ENCODE measurements at regions not wholly inside any gene's neighbourhood (a gene's known extent, or its start where the extent isn't known, plus 50 kb on each side); places are given as distances from the start of the nearest gene placed in this dataset.

GRCh38 chr3:101938262-101938847 is 89.0 kb downstream of the NFKBIZ start:
- Histone ChIP-seq H3F3A (ENCODE audit: insufficient read depth, low read length) (peaks cover 15% of the 10 kb centered on the region), H3K36me3 (replicated peaks; ENCODE audit: insufficient read depth, low read length) (no peaks in the 10 kb centered on the region), H2AFZ (ENCODE audit: low read length) (no peak overlapping the region), H3K27me3 (replicated peaks; ENCODE audit: insufficient read depth, low read length) (peaks cover 18% of the 10 kb centered on the region), H3K4me2 (ENCODE audit: low read depth, low read length) (peak overlapping the region; percentile 15), H3K27ac (ENCODE audit: low read length) (no peak overlapping the region), H3K79me2 (ENCODE audit: low read length) (no peaks in the 10 kb centered on the region), H3K9me2 (replicated peaks; ENCODE audit: insufficient read depth, low read length) (no peaks in the 10 kb centered on the region), H4K20me1 (ENCODE audit: insufficient read depth, low read length) (no peaks in the 10 kb centered on the region), H3K4me3 (ENCODE audit: low read length) (no peak overlapping the region), H3K4me1 (ENCODE audit: low read length) (peaks cover 24% of the 10 kb centered on the region), H3K9me3 (replicated peaks; ENCODE audit: insufficient read depth, low read length) (no peaks in the 10 kb centered on the region), H3K9ac (ENCODE audit: low read length) (no peak overlapping the region)
- TF ChIP-seq CTCF (IDR thresholded peaks at IDR 0.05; ENCODE audit: low read length) = no peak
- TF ChIP-seq EZH2phosphoT487 (IDR thresholded peaks at IDR 0.05; ENCODE audit: low read length) = no peak
- no peak for TF ChIP-seq EZH2 (optimal IDR thresholded peaks at IDR 0.05; ENCODE audit: low read depth, low read length)
- DNase-seq = peak; percentile 26

DNA sequence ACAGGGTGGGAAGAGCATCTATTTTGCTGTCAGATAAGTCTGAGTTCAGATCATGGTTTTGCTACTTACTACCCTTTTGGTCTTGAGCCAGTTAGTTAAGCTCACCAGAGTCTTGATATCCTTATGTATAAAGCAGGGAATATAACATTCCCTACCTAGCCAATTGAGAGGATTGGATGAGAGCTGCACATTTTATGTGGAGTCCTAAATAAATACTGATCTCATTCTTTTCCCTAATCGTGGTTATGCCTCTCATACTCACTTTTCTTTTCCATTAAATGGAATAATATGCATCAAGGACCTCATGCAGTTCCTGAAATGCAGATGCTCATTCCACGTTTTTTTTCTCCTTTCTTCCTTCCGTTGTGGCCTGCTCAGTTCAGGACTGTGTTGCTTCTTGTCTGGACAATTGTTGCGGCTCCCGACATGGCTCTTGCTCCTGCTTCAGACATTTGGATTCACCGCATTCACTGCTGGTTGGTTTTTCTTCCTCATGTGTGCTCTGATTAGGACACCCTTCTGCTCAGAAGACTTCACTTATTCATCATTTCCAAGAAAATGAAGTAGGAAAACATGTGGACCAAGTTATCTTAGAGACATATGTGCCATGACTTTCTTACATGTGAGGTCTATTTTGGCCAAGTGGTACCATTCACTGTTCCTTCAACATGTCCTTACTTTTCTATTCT is 90.2 kb downstream of the NFKBIZ start:
- H3K27me3 ChIP-seq (replicated peaks; ENCODE audit: insufficient read depth, low read length) = peaks cover 20% of the 10 kb centered on the region
- H4K20me1 ChIP-seq (ENCODE audit: insufficient read depth, low read length) = no peaks in the 10 kb centered on the region
- H3K79me2 ChIP-seq (ENCODE audit: low read length) = no peaks in the 10 kb centered on the region
- H3K4me2 ChIP-seq (ENCODE audit: low read depth, low read length) = no peak overlapping the region
- H3K9ac ChIP-seq (ENCODE audit: low read length) = no peak overlapping the region
- no peaks in the 10 kb centered on the region for H3K9me3 ChIP-seq (replicated peaks; ENCODE audit: insufficient read depth, low read length)
- H3K4me1 ChIP-seq (ENCODE audit: low read length) = peaks cover 24% of the 10 kb centered on the region
- DNase-seq = no peak
- TF ChIP-seq EZH2phosphoT487 (IDR thresholded peaks at IDR 0.05; ENCODE audit: low read length) (no peak), EZH2 (optimal IDR thresholded peaks at IDR 0.05; ENCODE audit: low read depth, low read length) (no peak), CTCF (IDR thresholded peaks at IDR 0.05; ENCODE audit: low read length) (no peak)
- no peaks in the 10 kb centered on the region for H3K9me2 ChIP-seq (replicated peaks; ENCODE audit: insufficient read depth, low read length)
- H3K4me3 ChIP-seq (ENCODE audit: low read length) = no peak overlapping the region
- peaks cover 15% of the 10 kb centered on the region for H3F3A ChIP-seq (ENCODE audit: insufficient read depth, low read length)
- H3K36me3 ChIP-seq (replicated peaks; ENCODE audit: insufficient read depth, low read length) = no peaks in the 10 kb centered on the region
- no peak overlapping the region for H2AFZ ChIP-seq (ENCODE audit: low read length)
- H3K27ac ChIP-seq (ENCODE audit: low read length) = no peak overlapping the region

DNA sequence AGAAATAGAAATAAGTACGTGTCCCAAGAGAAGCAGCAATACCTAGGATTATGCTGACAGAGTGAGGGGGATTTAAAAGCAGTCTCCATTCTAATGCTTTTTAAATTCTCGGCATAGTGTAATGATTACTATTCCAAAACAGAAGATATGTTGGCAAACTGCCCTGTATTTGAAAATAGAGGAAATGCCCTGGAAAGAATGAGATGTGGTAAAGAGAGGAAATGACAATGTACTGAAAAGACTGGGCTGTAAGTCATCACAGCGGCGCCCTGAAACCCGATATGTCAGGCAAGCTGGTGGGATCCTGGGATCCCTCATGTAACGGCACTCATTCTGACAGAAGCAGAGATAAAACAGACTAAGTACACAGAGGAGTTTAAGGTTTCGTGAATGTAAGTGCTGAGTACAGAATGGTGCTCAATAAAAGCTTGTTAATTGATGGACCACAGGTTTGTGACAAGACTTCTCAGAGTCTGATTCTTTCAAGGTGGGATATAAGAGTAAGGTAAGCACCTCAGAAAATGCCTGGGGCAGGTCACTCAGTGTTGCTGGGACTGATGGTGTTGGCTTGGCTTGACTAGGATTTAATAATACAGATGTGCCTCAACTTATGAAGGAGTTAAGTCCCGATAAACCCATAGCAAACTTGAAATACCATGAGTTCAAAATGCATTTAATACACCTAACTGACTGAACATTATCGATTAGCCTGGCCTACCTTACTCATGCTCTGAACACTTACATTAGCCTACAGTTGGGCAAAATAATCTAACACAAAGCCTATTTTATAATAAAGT is 91.4 kb downstream of the NFKBIZ start:
- H3K36me3 ChIP-seq (replicated peaks; ENCODE audit: insufficient read depth, low read length) = no peaks in the 10 kb centered on the region
- H3K9ac ChIP-seq (ENCODE audit: low read length) = no peak overlapping the region
- no peak overlapping the region for H3K4me3 ChIP-seq (ENCODE audit: low read length)
- H3K4me1 ChIP-seq (ENCODE audit: low read length) = peaks cover 24% of the 10 kb centered on the region
- H4K20me1 ChIP-seq (ENCODE audit: insufficient read depth, low read length) = no peaks in the 10 kb centered on the region
- no peaks in the 10 kb centered on the region for H3K9me3 ChIP-seq (replicated peaks; ENCODE audit: insufficient read depth, low read length)
- H3K4me2 ChIP-seq (ENCODE audit: low read depth, low read length) = no peak overlapping the region
- H3F3A ChIP-seq (ENCODE audit: insufficient read depth, low read length) = peaks cover 15% of the 10 kb centered on the region
- TF ChIP-seq EZH2 (optimal IDR thresholded peaks at IDR 0.05; ENCODE audit: low read depth, low read length) (no peak), CTCF (IDR thresholded peaks at IDR 0.05; ENCODE audit: low read length) (no peak), EZH2phosphoT487 (IDR thresholded peaks at IDR 0.05; ENCODE audit: low read length) (no peak)
- H2AFZ ChIP-seq (ENCODE audit: low read length) = no peak overlapping the region
- no peaks in the 10 kb centered on the region for H3K9me2 ChIP-seq (replicated peaks; ENCODE audit: insufficient read depth, low read length)
- H3K27me3 ChIP-seq (replicated peaks; ENCODE audit: insufficient read depth, low read length) = peaks cover 20% of the 10 kb centered on the region
- no peaks in the 10 kb centered on the region for H3K79me2 ChIP-seq (ENCODE audit: low read length)
- DNase-seq = no peak
- no peak overlapping the region for H3K27ac ChIP-seq (ENCODE audit: low read length)

All from MM.1S (cell line).